HL-60 (cell line): ENCODE measurements at regions not wholly inside any gene's neighbourhood (a gene's known extent, or its start where the extent isn't known, plus 50 kb on each side); places are given as distances from the start of the nearest gene placed in this dataset.
A peak's percentile ranks its signal among the peaks of the same experiment; 100 is the strongest.

Experiments
- DNase-seq, 2 experiments: peaks; one replicate each; pipeline ENCODE4 v3.0.0-alpha.2; 2010 to 2020; ENCODE audit warnings: low read depth in 1 of 2, low spot score in 1 of 2
- H3K27ac ChIP-seq: fragments of 250-450 bp; sonication (Bioruptor Pico); replicated peaks from 2 replicates; pipeline ENCODE4 v1.5.1; 2020; ENCODE audit warnings: mild to moderate bottlenecking, moderate library complexity
- H3K27me3 ChIP-seq: fragments of 250-450 bp; sonication (Bioruptor Pico); 2 replicates; pipeline ENCODE4 v1.5.1; 2021; ENCODE audit warnings: mild to moderate bottlenecking, moderate library complexity; ENCODE audit not compliant: insufficient read depth, poor library complexity, severe bottlenecking
- H3K4me3 ChIP-seq: replicated peaks from 2 replicates; pipeline ENCODE4 v1.5.1; 2011; ENCODE audit warnings: mild to moderate bottlenecking, control low read depth, low read length; ENCODE audit not compliant: insufficient read depth
- CTCF ChIP-seq: IDR thresholded peaks from one replicate; pipeline ENCODE4 v1.5.1; 2011; ENCODE audit warnings: low read length, control low read depth, inconsistent platforms; ENCODE audit not compliant: insufficient read depth
- GABPA ChIP-seq: IDR thresholded peaks from 2 replicates; pipeline ENCODE4 v1.6.1; 2012; ENCODE audit warnings: low read depth
- POLR2AphosphoS5 ChIP-seq: IDR thresholded peaks from 2 replicates; pipeline ENCODE4 v1.6.1; 2012; ENCODE audit warnings: low read depth
- REST ChIP-seq: IDR thresholded peaks from 2 replicates; pipeline ENCODE4 v1.6.1; 2012; ENCODE audit warnings: low read depth; ENCODE audit not compliant: insufficient replicate concordance
- SPI1 ChIP-seq: IDR thresholded peaks from 2 replicates; pipeline ENCODE4 v1.6.1; 2012; ENCODE audit warnings: low read depth, mild to moderate bottlenecking, borderline replicate concordance

DNA sequence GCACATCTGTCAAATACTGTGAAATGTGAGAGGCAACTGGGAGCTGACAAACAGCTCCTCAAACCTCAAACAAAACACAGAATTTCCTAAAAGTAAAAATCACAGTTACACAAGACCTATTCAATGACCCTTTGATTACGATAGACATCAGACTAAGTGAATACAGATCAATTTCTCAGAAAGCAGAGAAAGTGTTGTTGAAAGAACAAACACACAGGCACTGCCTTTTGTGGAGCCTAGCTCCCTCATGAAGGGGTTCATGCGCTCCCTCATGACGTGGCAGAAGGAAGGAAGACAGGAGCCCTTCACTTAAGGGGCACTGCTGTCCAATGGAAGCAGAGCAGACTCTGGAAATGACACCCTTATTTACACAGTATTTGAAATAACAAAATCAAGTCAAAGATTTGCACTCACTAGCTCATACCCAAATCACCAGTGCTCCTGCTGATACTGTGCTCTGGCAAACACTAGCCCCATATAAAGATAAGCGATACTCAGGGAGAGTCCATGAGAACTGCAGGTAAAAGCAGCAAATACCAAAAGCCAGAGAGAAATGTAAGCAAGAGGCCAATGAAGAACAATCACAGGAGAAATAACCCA, 144.9 kb downstream of the KLF12 start:
- DNase-seq = no peak
- TF ChIP-seq REST (no peak), GABPA (no peak), POLR2AphosphoS5 (no peak), SPI1 (no peak), CTCF (no peak)
- H3K4me3 ChIP-seq = no peak overlapping the region
- no peaks in the 10 kb centered on the region for H3K27me3 ChIP-seq
- H3K27ac ChIP-seq = no peak overlapping the region

DNA sequence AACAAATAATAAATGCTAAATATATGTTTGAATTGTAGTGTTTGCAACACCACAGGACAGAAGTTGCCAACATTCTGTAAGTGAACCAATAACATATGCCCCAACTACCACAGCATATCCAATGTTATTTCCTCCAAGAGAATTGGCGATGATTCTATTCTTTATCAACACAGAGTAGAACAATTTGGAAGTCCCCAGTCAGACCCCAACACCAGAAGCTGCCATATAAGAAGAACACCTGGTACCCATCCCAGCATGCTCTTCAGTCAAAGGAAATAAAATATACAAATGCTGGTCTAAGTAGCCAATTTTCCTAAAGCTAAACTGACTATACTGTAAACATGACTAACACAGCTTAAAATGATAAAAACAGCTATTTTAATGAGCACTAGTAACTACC, 145.7 kb downstream of the KLF12 start:
- Histone ChIP-seq H3K4me3 (no peak overlapping the region), H3K27ac (no peak overlapping the region), H3K27me3 (no peaks in the 10 kb centered on the region)
- DNase-seq = no peak
- TF ChIP-seq GABPA (no peak), REST (no peak), CTCF (no peak), POLR2AphosphoS5 (no peak), SPI1 (no peak)

GRCh38 chr13:73987618-73988017, 146.6 kb downstream of the KLF12 start:
- Histone ChIP-seq H3K4me3 (no peak overlapping the region), H3K27ac (no peak overlapping the region), H3K27me3 (no peaks in the 10 kb centered on the region)
- TF ChIP-seq SPI1 = peak; percentile 97
- TF ChIP-seq POLR2AphosphoS5 = no peak
- peak; percentile 6 to 25 for DNase-seq

DNA sequence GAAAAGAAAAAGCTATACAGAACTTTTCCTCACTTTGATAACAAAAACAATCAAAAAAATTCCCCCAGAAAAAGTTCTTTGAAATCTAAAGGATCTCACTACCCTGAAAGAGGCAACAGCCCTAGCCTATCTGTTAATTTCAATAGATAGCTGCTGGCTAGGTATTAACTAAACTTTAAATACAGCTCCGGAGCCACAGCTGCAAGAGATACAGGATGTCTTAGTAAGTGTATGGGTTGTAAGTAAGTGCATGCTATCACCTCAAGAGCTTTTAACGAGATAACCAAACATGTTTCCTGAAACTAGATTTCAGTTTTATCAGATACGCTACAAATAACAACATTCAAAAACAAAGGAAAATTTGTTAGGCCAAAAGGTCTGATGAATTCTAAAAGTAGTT, 148.4 kb downstream of the KLF12 start:
- DNase-seq = no peak
- Histone ChIP-seq H3K27ac (no peak overlapping the region), H3K4me3 (no peak overlapping the region), H3K27me3 (no peaks in the 10 kb centered on the region)
- TF ChIP-seq POLR2AphosphoS5 (no peak), REST (no peak), SPI1 (no peak), GABPA (no peak), CTCF (no peak)
